ENCODE measurements at regions not wholly inside any gene's neighbourhood (a gene's known extent, or its start where the extent isn't known, plus 50 kb on each side); places are given as distances from the start of the nearest gene placed in this dataset.

- no peak for TF ChIP-seq CTCF (IDR thresholded peaks at IDR 0.05 in 2 of 3, conservative IDR thresholded peaks at IDR 0.05 in 1 of 3; ENCODE audit: borderline replicate concordance in 1 of 3, insufficient read depth in 1 of 3, low read depth in 2 of 3, low read length in 2 of 3)
- TF ChIP-seq SIN3A (IDR thresholded peaks at IDR 0.05; ENCODE audit: low read depth) = no peak
- no peak for TF ChIP-seq JUND (IDR thresholded peaks at IDR 0.05)
- no peak for TF ChIP-seq POLR2A (IDR thresholded peaks at IDR 0.05; ENCODE audit: borderline replicate concordance, extremely low read depth, insufficient read depth, insufficient read length)
- TF ChIP-seq CBX3 (IDR thresholded peaks at IDR 0.05; ENCODE audit: low read depth) = no peak
- no peak for TF ChIP-seq ZBTB33 (IDR thresholded peaks at IDR 0.05; ENCODE audit: extremely low read depth, insufficient replicate concordance, low read length)
- no peak for TF ChIP-seq POLR2AphosphoS5 (IDR thresholded peaks at IDR 0.05; ENCODE audit: low read depth, low read length)
- TF ChIP-seq ELF1 (IDR thresholded peaks at IDR 0.05; ENCODE audit: borderline replicate concordance, low read depth) = no peak
Observed at GRCh38 chr3:132953683-132954082, 84.5 kb upstream of the TMEM108 start.

Data from HCT116 (cell line).